T1000 (cell line): ENCODE measurements at regions not wholly inside any gene's neighbourhood (a gene's known extent, or its start where the extent isn't known, plus 50 kb on each side); places are given as distances from the start of the nearest gene placed in this dataset.

ENCODE experiments used
- DNase-seq: peaks from one replicate; lab custom pipeline; 2025; ENCODE audit warnings: mixed read lengths; lab: John Stamatoyannopoulos, UW

DNA sequence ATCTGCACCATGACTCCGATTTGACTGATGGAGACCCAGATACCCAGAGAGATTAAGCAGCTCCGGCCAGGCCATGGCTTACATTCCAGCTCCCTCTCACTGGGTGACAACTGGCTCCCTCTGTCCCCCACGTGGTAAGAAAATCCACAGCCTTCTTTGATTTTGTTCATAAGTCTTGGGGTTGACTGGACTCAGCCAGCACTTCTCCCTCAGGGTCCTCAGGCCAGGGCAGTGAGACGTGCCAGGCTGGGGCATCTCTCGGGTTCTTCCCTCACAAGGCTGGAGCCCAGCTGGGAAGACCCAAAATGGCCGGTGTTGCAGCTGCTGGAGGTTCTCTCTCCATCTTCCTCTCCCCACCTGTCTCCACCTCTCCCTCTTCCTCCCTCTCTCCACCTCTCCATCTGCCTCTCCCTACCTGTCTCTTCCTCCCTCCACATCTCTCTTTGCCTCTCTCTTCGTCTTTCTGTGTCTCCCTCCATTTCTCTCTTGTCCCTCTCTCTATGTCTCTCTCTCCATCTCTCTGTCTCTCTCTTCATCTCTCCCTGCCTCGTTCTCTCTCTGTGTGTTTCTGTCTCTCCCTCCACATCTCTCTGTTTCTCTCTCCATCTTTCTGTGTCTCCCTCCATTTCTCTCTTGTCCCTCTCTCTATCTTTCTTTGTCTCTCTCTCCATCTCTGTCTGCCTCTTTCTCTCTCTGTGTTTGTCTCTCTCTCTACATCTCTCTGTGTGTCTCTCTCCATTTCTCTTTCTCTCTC, 105.3 kb downstream of the FOXL1 start:
- DNase-seq, result no peak

GRCh38 chr16:86685076-86685475, 106.7 kb downstream of the FOXL1 start:
- DNase-seq, result no peak

DNA sequence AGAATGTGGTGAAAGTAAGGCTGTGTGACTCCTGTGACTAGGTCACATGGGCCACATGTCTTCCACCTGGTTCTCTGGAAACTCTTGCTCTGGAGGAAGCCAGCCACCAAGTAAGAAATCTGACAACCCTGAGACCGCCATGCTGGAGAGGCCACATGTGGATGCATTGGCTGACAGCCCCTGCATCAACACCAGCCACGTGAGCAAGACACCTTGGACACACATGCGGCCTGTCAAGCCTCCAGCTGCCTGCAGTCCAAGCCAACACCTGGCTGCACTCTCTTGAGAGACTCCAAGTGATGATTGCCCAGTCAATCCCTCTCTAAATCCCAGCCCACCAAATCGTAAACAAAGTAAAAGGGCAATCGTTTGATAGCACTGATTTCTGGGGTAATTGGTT, 112.6 kb downstream of the FOXL1 start:
- no peak for DNase-seq

- DNase-seq, result no peak
These were observed 114.1 kb downstream of the FOXL1 start for GRCh38 chr16:86692426-86692825.

DNA sequence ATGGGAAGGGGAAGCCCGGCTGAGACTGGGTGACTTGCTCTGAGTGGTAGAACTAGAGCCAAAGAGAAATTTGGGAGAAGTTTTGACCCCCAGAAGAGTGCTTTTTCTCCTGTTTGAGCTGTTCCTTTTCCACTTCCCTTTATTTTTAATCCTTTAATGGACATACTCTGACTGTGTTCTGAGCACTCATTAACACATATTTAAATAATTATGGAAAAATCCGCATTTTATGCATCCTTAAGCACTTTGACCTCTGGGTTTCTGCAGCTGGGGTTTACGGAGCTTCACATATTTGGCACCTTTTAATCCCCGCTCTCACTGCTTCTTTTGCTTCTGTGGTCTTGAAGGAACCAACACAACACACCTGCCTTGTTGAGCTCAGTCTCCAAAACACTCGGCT, 114.7 kb downstream of the FOXL1 start:
- DNase-seq, result no peak

- DNase-seq, result no peak
These were observed 119.4 kb downstream of the FOXL1 start for GRCh38 chr16:86697715-86698114.

- no peak for DNase-seq
These were observed 121.9 kb downstream of the FOXL1 start for GRCh38 chr16:86700046-86700945.

DNA sequence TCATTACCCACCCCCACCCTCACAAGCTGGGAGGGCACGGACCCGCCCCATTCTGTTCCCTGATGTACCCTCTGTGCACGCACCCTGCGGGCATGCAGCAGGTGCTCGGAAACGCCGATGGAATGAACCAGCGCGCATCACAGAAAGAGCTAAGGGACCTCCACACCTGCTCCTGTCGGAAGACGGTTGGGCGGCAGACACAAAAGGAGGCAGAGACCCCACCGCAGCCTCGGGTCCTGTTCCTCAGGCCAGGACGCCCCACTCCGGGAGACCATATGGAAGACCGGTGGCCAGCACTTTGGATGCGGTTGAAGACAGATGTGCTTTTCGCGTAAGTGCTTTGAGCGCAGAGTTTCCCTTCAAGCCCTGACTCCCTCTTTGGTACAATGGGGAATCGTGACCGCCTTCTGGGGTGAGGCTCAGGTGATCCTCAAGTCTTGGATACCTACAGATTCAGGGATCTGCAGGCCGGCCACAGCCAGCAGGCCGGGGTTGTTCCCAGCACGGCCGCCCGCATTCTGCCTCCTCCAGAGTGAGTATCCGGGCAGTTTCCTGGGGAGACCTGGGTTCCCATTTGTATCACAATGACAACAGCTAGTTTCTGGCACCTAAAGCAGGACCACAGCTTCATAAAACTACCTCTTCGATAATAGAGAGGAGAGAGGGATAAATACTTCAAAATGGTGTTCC, 123.1 kb downstream of the FOXL1 start:
- no peak for DNase-seq

DNA sequence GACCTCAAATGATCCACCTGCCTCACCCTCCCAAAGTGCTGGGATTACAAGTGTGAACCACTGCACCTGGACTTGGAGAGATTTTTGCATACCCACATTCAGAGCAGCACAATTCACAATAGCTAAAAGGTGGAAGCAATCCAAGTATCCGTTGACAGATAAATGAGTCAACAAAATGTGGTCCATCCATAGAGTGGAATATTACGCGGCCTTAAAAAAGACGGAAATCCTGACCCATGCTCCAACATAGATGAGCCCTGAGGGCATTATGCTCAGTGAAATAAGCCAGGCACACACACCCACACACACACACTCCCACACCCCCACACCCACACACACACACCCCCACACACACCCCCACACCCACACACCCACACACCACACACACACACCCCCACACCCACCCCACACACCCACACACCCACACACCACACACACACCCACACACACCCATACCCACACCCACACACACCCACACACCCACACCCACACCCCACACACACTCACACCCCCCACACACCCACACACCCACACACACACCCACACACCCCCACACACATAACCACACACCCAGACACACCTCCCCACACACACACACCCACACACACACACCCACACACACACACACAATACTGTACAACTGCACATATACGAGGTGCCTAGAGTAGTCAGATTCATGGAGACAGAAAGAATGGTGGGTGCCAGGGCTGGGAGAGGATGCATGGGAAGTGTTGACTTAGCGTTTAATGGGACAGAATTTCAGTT, 124.7 kb downstream of the FOXL1 start:
- no peak for DNase-seq

DNA sequence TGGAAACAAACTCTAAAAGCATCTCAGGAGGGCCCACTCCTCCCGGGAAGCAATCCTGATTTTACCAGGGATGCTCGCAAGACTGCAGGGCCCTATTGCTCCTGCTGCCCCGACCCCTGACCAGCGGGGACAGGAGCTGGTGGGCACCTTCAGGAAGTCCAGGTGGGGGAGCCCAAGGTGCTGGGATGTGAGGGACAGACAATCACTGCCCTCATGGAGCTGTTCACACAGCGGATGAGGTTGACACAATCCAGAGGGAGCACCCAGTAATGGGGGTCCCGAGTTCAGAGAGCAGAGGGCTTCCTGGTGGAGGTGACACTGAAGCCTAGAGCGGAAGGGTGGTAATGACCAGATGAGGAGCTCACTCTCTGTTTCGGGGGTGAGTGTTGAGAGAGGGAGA, 126.2 kb downstream of the FOXL1 start:
- no peak for DNase-seq

GRCh38 chr16:86706726-86707125, 128.4 kb downstream of the FOXL1 start:
- no peak for DNase-seq

- DNase-seq, result no peak
These were observed 128.8 kb downstream of the FOXL1 start for GRCh38 chr16:86707171-86707570.

- no peak for DNase-seq
These were observed 129.2 kb downstream of the FOXL1 start for GRCh38 chr16:86707581-86707980.

GRCh38 chr16:86708431-86708830, 130.1 kb downstream of the FOXL1 start:
- DNase-seq, result no peak

DNA sequence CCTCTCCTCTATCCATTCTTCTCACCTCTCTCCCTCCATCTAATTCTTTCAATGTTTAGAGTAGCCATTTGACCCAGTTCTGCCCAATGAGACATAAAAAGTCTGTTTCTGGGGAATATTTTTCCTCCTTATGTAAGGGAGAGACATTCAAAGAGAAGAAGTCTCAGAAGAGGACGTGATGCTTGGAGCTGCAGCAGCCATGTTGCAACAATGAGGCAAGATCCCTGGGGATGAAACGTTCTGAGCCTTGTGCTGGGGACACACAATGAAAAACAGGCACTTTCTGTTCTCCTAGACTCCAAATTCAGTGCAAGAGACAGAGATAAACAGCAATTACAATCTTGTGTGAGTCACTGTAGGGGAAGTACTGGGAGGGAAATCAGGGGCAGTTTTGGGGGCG, 130.8 kb downstream of the FOXL1 start:
- no peak for DNase-seq

DNA sequence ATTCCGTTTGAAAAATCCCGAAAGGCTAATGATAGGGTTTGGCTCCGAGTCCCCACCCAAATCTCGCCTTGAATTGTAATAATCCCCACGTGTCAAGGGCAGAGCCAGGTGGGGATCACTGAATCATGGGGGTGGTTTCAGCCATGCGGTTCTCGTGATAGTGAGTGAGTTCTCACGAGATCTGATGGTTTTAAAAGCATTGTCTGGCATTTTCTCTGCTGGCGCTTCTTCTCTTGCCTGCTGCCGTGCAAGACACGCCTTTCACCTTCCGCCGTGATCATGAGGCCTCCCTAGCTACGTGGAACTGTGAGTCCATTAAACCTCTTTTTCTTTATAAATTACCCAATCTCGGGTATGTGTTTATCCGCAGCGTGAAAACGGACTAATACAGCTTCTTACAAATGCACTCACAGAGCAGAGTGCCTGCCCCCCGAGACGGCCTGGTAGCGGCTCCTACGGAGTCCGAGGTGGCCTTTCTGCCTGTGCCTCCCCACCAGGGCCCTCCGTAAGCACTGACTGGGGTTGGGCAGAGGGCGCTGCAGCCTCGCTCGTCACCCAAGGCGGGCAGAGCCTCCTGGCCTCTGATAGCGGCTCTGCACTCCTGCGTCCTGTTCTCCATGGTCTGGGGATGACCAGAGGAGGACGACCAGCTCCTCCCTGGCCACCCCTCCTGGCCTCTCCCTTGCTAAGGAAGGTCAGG, 131.7 kb downstream of the FOXL1 start:
- no peak for DNase-seq

- DNase-seq, result no peak
These were observed 132.2 kb downstream of the FOXL1 start for GRCh38 chr16:86710602-86710950.

- DNase-seq, result no peak
These were observed 134.0 kb downstream of the FOXL1 start for GRCh38 chr16:86712158-86713009.

- DNase-seq, result no peak
These were observed 134.8 kb downstream of the FOXL1 start for GRCh38 chr16:86713021-86713631.

GRCh38 chr16:86714166-86714565, 135.8 kb downstream of the FOXL1 start:
- DNase-seq, result no peak
